NB4 (cell line): ENCODE measurements at regions not wholly inside any gene's neighbourhood (a gene's known extent, or its start where the extent isn't known, plus 50 kb on each side); places are given as distances from the start of the nearest gene placed in this dataset.

Experiments used
- DNase-seq: peaks from one replicate; pipeline ENCODE4 v3.0.0; 2010; ENCODE audit warnings: low read depth
- H3K4me3 ChIP-seq: one replicate; pipeline ENCODE4 v1.5.1; 2011; ENCODE audit warnings: mild to moderate bottlenecking, low read depth, low read length, moderate library complexity
- MYC ChIP-seq: IDR thresholded peaks from 2 replicates; pipeline ENCODE4 v1.6.1; 2011; ENCODE audit warnings: low read depth, low read length
- POLR2A ChIP-seq: IDR thresholded peaks from 2 replicates; pipeline ENCODE4 v1.6.1; 2011; ENCODE audit warnings: mild to moderate bottlenecking; ENCODE audit not compliant: insufficient read length; ENCODE audit errors: extremely low read depth
- TF ChIP-seq, protein P1 (sequence below): IDR thresholded peaks from one replicate; pipeline ENCODE4 v1.5.1; 2012; ENCODE audit warnings: low read depth, low read length
- TF ChIP-seq, protein P2 (sequence below): IDR thresholded peaks from 2 replicates; pipeline ENCODE4 v1.6.1; 2011; ENCODE audit warnings: low read depth, low read length

DNA sequence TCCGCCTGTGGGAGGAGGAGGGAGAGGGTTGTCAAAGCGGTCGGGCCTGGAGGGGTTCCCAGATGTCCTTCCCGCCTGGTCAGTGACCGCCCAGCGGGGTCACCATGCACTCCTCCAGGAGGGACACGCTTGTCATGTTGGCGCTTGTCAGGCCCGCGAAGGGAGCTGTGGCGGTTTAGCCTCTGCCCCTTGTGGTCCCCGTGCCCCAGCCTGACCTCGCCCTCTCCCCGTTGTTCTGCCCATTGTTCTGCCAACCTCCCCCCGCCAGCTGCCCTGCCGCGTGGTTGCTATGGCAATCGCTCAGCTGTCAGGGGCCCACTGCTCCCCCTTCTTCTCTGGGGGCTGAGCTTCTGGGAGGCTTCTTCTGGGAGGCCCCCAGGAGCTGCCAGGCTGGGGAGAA is 146.4 kb upstream of the CIBAR2 start:
- TF ChIP-seq, protein P1, sequence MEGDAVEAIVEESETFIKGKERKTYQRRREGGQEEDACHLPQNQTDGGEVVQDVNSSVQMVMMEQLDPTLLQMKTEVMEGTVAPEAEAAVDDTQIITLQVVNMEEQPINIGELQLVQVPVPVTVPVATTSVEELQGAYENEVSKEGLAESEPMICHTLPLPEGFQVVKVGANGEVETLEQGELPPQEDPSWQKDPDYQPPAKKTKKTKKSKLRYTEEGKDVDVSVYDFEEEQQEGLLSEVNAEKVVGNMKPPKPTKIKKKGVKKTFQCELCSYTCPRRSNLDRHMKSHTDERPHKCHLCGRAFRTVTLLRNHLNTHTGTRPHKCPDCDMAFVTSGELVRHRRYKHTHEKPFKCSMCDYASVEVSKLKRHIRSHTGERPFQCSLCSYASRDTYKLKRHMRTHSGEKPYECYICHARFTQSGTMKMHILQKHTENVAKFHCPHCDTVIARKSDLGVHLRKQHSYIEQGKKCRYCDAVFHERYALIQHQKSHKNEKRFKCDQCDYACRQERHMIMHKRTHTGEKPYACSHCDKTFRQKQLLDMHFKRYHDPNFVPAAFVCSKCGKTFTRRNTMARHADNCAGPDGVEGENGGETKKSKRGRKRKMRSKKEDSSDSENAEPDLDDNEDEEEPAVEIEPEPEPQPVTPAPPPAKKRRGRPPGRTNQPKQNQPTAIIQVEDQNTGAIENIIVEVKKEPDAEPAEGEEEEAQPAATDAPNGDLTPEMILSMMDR = no peak
- TF ChIP-seq POLR2A = no peak
- TF ChIP-seq, protein P2, sequence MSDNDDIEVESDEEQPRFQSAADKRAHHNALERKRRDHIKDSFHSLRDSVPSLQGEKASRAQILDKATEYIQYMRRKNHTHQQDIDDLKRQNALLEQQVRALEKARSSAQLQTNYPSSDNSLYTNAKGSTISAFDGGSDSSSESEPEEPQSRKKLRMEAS = no peak
- TF ChIP-seq MYC = no peak
- H3K4me3 ChIP-seq = no peak overlapping the region
- DNase-seq = peak; percentile 50

DNA sequence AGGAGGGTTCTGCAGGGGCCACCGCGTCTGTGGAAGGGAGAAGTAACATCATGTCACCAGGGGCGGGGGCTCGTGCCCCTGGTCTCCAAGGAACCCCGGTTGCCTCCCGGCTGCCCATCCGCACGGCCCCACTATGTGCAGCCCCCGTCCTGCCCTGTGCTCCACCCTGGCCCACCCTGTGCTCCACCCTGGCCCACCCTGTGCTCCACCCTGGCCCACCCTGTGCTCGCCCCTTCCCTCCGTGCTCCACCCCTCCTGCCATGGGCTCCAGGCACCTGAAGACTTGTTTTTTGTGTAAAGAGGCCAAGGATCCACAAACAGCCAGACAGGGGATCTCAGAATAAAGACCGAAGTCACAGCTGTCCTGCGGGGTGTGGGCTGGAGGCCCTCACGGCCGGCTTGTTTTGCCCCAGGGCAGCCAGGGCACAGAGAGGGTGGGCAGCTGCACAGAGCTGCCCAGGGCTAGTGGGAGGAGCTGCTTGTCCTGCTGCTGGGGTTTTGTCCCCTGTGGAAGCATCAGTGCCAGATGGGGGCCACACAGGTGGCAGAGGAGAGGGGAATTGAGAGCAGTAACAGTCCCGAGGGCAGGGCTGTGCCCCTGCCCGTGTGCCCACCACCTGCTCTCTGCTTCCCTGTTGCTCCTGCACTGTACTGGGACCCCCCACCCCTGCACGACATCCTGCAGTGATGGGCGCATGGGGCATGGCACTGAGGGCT is 147.0 kb upstream of the CIBAR2 start:
- DNase-seq = no peak
- TF ChIP-seq, protein P2 = no peak
- TF ChIP-seq MYC = no peak
- TF ChIP-seq, protein P1 = no peak
- TF ChIP-seq POLR2A = no peak
- no peak overlapping the region for H3K4me3 ChIP-seq

DNA sequence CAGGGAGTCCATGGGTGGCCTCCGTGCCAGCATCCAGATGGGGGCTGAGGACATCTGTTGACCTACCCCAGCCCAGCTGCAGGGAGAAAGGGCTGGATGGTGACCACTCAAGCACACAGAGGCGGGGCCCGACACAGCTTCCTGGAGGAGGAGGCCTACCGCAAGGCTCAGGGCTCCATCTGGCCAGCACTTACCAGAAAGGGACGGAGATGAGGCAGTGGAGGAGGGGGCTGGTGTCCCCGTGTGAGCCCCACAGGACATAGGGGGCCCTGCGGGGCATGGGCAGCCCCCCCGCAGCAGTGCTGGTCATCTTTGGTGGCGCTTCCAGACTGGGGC is 147.5 kb upstream of the CIBAR2 start:
- DNase-seq = no peak
- no peak for TF ChIP-seq POLR2A
- no peak for TF ChIP-seq MYC
- TF ChIP-seq, protein P2 = no peak
- TF ChIP-seq, protein P1 = no peak
- no peak overlapping the region for H3K4me3 ChIP-seq

DNA sequence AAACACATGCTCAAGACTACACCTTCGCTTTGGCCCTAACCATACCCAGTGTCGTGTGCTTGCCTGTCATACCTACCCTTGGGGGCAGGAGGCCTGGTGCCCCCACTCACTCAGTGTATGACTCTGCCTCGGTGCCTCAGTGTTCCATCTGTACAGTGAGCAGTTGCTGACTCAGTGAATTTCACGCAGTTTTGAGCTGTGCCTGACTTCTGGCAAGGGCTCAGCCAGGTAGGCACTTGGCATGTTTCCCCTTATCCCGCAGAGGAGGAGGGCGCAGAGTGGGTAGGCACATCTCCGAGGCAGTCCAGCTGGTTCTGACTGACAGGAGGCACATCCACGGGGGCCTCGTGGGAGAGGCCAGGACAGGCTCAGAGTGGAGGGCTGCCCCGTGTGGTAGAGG is 148.9 kb upstream of the CIBAR2 start:
- DNase-seq = no peak
- TF ChIP-seq POLR2A = no peak
- TF ChIP-seq MYC = no peak
- TF ChIP-seq, protein P1 = no peak
- TF ChIP-seq, protein P2 = no peak
- H3K4me3 ChIP-seq = no peak overlapping the region

DNA sequence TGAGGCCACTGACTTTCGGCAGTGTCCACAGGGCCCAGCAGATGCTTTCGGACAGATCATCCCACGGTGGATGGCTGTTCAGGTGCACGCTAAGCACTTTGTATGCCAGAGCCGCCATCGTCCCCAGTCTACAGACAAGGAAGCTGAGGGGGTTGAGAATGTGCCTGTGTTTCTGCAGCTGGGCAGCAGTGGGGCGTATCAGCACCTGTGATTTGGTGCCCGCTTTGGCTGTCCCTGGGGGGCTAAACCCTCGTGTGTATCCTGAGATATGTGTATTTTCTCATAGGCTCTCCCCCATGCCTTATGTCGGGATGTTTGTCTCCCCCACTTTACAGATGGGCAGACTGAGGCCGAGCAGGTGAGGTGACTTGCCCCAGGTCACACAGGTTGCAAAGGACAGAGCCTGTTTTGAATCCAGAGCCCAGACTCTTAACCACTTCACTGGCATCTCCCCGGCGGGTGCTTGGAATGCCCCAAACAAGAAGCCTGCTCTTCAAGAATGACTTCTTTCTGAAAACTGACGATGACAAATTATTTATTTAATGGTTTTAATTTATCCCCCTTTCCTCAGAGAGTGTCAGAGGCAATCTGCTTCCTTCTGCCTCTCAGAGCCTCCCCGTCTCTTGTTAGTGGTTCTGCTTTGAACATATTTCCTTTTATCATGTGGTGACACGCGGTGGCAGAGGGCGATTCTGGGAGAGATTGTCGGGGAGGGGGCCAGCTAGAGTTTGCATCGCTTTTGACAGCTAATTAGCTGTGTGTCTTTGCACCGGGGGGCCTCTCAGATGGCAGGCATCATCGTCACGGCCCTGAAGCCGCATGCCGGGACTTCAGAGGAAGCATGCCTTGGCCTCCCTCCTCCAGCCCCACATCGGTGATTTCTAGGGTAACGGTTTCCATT is 149.6 kb upstream of the CIBAR2 start:
- H3K4me3 ChIP-seq = no peak overlapping the region
- DNase-seq = no peak
- TF ChIP-seq POLR2A = no peak
- TF ChIP-seq, protein P1 = no peak
- no peak for TF ChIP-seq MYC
- TF ChIP-seq, protein P2 = no peak
